Activated T-helper 1 cell treated with anti-CD3 and anti-CD28 coated beads, Interleukin-2, amount 50 U/mL, for 16 hours (primary cell): ENCODE measurements at regions not wholly inside any gene's neighbourhood (a gene's known extent, or its start where the extent isn't known, plus 50 kb on each side); places are given as distances from the start of the nearest gene placed in this dataset.

ENCODE experiments used
- DNase-seq, 2 donors: peaks; one replicate each; pipeline ENCODE4 v3.0.0-alpha.2; 2020; ENCODE audit warnings: low read depth in 1 of 2, low spot score in 1 of 2

DNA sequence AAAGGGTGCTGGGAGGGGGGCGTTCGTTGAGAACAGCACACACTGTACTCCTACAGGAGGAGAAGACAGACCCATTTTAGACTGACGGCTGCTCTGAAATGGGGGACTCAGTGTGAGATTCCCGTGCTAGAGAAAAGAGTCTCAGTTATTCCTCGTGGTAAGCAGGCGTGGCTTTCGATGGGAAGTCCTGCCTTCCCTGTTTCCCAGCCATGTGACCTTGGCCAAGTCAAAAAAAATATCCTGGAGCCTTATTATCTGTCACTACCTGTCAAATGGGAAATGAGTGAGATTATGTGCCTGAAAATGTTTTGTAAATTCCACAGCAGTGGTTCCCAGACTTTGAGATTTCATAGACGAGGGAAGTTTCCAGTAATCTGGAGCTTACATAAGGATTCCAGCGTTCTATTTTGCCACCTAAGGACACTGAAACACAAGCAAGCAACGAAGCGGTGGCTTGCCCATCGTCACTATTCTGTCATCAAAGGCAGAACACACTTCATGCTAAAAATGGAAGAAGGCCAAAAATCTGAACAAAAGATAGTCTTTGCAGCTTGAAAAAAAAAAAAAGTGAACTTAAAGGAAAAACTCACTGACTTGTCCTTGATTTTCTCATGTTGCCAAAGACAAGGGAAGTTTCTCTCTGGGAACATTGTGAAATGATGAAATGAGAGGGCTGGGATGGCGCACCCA is 253.4 kb upstream of the RPL38 start:
- no peak for DNase-seq

DNA sequence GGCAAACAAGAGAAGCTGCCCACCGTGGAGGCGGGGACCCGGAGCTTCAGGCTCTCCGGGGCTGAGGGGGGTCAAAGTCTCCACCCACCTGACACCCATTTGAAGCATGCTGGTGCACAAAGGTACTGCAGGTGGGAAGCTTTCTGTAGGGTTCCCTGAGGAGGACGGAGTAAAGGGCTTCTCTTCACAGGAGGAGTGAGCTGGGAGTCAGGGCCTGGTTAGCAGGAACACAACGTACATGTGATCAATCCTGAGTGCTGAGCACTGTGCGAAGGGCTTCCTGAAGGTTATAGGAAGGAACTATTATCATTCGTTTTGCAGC is 252.9 kb upstream of the RPL38 start:
- DNase-seq: no peak

DNA sequence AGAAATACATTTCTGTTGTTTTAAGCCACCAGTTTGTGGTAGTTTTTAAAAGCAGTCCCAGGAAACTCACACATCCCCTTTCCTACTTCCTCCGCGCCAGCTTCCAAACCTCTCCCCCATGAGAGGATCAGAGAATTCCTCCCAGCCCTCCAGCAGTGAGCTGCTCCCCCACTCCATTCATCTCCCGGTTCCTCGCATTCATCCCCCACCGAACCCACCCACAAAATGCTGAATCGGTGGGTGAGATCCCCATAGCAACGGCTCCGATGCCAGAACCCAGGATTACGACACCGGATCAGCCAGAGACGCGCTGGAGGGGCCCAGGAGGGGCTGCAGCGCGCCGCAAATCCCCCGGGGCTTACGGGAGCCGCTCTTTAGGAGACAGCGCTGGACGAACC is 251.4 kb upstream of the RPL38 start:
- DNase-seq: no peak

DNA sequence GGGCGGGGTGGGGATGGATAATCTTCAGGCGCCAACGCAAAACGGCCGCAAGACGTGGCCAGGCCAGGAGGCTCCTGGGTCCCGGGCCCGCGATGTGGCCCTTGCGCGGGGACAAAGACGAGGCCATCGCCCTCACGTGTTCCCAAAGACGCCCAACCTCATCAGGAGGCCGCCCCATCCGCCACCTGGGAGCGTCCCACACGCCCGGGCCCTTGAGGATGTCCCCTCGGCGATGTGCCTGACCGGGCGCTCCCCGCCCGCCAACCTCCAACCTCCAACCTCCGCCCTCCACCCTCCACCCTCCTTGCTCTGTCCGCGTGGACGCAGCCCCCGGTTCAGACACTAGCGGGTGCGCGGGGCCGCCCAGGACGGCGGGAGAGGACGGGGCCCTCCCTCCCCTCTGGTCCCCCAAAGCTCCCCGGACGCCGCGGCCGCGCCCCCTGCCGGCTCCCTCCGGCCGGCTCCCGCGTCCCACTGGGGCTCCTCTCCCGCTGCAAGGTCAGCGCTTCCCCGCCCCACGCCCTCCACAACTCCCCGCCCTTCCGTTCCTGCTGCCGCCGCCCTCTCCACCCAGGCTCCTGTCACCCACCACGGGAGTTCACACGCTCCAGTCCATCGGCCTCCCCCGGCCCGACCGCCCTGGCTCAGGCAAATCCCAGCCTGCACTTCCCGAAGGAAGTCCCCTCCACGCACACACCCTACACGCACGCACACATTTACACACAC is 250.8 kb upstream of the RPL38 start:
- DNase-seq: peak in 1 of 2 donors; percentile 17

DNA sequence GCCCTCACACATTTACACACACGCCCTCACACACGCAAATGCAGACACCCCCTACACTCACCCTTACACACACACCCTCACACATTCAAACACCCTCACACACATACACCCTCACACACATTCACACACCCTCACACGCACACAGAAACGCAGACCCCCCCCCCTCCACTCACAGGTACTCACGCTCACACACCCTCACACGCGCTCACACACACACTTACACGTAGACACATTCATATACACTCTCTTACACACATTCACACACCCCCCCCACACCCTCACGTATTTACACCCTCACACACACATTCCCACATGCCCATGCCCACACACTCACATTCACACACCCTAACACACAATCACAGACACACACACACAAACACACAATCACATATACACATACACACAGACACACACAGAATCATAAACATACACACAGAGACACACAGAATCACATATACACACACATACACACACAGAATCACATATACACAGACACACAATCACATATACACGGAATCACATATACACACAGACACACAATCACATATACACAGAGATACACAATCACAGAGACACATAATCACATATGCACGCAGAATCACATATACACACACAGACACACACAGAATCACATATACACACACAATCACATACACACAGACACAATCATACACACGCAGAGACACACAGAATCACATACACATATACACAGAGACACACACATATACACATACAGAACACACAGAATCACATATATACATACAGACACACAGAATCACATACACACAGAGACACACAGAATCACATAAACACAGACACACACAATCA is 250.1 kb upstream of the RPL38 start:
- no peak for DNase-seq

DNA sequence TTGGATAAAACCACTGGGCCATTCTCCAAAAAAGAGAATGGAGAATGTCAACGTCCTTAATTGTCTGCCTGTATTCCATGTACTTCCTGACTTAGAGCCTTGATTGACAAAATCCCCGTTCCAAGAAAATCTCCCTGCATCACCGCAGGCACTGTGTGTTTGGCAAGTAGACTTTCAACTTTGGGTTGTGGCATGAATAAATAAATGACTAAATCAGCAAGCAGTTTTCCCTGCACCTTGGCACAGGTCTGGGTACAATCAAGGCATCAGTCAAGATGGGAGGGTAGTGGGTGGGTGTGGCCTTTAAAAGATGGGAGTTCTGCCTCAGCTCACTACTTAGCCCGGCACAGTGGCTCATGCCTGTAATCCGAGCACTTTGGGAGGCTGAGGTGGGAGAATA is 248.5 kb upstream of the RPL38 start:
- no peak for DNase-seq

DNA sequence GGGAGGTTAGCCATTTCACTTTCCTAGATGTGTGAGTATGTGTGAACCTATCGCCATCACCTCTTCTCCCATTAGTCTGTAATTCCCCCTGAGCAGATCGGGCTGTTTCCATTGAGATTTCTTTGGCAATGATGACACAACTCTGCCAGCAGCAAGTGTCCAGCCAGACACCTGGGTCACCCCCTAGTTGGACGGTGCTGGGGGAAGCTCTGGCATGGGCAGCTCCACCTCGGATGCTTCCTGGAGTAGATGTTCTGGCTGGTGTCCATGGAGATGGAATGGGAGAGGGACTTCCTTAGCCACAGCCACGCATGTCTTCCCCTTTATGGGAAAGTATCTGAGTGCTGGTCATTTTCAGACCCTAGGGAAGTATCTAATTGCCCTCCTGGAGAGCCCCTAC is 247.9 kb upstream of the RPL38 start:
- DNase-seq: no peak

DNA sequence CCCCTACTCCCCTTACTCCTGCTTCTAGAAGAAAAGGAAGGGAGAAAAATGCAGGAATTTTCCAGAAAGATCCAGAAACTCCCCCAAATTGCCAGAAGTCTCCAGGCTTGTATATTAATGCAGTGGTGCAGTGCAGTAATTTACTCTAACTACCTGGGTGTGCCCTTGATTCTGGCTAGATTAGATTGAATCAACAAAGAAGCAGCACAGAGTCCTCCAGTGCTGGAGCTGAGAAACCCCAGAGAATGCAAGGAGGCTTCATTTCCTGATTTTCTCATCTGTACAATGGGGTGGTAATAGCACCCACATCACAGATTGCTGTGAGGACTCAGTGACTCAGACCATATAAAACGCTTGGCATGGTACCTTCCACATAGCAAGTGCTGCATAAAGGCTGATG is 247.3 kb upstream of the RPL38 start:
- no peak for DNase-seq

DNA sequence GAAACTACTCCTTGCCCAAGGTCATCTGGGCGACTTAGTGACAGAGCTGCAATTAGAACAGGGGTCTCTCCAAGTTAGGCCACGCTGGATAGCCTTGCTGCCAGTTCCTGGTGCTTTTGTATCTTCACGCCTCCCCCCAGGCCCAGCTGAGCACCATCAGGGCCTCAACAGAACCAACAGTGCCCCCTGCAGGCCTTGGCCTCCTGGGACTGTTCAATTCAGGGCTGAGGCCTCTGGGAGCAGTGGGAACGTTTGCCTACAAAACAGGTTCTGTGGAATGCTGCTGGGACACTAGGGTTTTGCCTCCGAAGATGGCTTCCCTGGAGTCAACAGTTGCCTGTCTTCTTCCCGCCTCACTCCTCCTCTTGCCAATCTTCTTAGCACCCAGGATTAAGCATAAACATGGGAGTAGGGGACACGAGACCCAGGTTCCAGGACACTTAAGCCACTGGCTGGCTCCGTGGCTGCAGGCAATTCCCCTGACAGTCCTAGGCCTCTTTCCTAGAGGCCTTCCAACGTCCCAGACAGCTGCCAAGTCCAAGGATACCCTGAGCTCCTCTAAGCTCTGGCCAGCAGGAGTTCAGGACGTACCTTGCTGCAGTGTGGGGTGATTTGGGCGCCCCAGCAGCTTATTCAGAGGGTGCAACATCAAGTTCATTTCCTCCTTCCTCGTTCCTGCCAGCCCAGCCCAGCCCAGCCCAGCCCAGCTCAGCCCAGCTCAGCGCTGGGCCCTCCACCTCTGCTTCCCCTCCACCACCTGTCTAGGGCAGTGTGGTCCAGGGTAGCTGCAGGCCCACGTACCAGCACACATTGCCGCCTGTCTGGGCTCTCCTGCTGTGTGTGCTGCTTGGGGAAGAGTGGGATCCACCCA is 246.6 kb upstream of the RPL38 start:
- DNase-seq: peak; percentile 14 to 27

DNA sequence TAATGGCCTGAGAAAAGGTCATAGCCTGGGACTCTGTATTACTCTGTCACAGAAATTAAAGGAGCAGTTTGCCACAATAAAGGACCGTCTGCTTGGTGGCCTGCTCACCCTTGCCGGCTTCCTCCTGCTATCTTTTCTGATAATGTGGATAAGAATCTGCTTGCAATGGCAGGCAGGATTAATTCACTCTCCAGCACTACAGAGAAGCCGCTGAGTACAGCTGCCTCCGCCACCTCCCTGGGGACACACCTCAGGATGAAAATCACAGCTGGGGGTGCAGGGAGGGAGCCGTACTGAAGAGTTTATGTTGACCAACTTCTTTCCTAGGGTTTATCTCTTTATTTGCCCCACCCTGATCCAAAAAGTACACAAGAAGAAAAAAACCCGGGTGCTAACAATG is 245.9 kb upstream of the RPL38 start:
- DNase-seq: no peak

DNA sequence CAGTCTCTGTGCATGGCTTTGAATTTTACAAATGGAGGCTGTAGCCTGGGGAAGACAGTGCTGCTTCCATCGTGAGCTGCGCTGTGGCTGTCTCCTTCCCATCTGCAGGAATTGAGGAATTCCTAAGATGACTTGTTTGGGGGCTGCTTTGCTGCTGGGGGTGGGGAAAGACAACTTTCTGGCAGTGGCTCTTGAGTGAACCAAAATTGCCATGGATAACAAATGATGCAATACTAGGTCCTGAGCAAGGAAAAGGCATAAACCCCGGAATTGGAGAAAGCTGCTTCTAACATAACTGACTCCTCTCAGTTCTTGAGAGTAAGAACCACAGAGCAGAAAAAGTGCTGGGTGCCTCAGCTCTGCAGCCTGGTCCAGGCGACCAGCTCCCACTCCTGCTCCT is 245.0 kb upstream of the RPL38 start:
- DNase-seq: no peak

DNA sequence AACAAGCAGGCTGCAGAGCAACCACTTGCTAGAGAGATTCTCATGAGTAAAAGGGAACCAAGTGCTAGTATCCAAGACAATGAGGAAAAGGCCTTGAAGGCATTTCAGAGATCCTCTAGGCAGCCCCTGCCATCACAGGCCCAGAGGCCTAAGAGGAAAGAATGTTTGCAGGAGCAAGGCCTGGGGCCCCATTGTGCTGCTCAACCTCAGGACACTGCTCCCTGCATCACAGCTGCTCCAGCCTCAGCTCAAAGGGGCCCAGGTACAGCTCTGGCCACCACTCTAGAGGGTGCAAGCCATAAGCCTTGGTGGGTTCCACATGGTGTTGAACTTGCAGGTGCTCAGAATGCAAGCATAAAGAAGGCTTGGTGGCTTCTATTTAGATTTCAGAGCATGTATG is 243.0 kb upstream of the RPL38 start:
- DNase-seq: no peak

DNA sequence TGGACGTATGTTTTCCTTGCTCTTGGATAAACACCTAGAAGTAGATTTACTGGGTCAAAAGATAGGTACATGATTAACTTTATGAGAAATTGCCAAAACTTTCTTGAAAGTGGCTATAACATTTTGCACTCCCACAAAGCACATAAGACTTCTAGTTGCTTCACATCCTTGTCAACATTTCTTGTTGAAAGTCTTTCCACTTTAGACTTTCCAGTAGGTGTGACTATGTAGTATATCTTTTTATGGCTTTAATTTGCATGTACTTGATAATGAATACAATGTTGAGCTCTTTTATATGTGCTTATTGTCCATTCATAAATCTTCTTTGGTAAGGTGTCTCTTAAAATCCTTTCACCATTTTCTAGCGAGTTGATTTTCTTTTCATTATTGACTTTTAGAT is 241.2 kb upstream of the RPL38 start:
- no peak for DNase-seq

DNA sequence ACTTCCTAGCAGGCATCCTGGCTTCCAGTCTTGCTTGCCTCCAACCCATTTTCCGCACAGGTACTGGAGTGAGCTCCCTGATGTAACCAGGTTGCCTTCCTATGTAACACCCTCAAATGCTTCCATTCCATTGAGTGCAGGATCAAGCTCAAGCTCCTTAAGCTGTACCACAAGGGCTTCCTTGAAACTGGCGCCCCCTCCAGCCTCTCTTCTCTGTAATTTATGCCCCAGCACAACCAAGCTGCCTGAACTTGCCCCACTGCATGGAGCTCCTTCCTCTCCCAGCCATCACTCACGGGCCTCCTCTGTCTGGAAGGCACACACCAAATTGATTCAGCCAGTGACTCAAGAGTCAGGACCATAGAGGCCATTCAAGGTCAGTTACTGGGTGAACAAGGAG is 234.8 kb upstream of the RPL38 start:
- no peak for DNase-seq

DNA sequence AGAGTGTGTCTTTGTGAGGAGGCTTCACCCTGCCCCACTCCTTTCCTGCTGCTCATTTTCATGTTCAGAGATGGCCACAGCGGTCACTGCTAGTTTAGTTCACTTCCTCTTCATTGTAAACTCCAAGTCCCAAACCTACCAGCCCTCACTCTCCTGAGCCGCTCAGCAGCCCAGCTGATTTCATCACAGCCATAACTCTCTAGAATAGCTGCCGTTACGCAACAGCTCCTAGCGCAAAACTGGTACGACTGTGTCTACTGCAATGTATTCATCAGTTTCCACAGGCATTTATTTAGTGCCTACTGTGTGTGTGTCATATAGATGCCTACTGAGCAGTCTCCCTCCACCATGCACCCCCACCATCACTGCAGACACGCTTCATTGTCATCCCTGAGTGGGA is 233.5 kb upstream of the RPL38 start:
- no peak for DNase-seq

DNA sequence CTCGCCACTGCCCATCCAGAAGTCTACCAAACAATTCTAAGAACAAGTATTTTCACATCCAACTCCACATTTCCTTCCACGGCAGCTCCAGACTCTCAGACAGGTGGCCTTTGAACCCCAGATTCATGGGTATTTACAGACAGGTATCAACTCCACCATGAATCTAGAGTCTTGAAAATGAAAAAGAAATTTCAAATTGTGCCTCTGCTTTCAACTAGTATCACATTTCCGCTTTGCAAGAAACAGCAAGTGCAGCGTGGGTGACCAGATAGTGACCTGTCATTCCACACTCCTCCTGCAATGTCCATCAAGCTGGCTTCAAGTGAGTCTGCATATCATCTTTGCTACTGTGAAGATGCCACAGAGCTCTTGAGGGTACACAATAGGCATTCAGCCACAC is 232.4 kb upstream of the RPL38 start:
- no peak for DNase-seq

DNA sequence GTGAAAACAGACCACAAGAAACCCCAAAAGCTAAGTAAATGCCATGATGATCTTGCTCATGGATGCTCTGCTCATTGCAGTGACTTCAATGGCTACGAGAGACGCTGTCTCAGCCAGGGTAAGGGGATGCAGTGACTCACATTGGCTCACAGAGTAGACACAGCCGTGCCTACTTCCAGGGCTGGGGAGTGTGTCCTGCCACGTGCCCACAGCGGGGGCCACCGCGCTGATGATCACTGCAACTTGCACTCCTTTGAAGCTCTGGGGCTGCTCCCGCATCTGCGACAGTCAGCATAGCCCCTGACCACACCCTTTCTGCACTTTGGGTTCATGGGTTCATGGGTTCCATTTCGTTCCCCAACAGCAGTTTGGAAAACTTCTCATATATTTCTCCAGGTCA is 231.4 kb upstream of the RPL38 start:
- DNase-seq: no peak

DNA sequence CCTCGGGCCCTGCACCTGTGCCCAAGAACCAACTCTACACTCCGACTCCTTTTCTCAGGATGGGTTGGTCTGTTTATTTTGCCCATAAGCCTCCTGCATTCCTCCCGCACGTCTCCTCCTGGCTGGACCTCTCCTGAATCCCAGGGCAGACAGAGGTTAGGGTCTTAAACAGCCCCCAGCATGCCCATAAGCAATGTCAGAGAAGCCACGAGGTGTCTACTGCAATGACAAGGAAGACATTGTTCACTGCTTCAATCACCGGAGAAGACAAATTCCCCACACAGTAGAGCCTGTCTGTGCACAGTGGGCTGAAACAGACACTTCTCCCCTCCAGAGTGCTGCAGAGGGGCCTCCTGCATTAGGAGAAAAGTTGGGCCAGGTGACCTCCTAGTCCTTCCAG is 230.6 kb upstream of the RPL38 start:
- no peak for DNase-seq

DNA sequence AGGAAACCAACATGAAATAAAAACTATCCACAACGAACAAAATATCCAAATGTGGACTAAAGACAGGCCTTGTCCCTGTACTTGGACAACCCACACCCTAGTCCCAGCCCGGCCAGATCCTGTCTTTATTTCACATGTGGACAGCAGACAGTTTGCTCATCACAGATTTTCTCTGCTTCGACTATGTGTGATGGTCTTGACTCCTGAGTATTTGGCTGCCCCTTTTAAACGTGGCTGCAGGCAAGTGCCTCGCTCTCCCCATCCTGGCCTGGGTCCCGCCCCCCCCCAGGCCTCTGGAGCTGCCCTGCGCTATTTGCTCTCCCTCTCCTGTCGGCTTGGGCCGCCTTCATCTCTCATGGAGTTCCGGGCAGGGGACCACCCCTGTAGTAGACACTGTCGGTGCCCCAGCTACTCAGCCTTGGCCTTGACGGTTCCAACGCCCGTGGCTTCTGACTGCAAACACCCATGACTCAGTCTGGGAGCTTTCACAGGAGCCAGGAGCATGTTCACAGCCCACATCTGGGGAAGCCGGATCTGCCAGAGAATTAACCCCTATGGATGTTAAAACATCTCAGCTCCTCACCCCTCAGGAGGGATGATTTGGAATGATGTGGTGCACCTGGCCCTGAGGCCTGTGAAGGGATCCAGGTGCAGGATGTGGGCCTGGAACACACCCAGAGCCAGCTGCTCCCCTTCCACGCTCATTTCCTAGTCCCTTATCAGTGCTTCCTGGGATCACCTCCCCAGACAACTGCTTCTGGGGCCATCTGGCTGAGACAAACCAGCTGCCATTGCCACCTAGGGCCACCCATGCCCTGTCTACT is 229.7 kb upstream of the RPL38 start:
- no peak for DNase-seq

DNA sequence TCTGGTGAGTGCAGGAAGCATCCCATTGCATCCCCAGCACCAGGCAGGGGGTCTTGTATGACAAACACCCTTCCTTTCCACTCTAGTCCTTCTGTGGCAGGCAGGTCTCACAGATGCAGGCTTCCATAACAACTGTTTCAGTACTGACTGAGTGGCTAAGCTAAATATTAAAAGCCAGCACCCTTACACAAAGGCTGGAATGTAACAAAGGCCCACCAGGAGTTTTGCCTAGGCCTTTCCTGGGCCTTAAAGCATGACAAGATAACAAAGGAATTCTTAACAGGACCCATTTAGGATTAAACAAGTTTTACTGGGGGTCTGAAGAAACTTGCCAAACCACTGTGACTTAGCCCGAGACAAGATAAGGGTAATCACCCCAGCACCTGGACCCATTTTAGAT is 228.9 kb upstream of the RPL38 start:
- DNase-seq: no peak

DNA sequence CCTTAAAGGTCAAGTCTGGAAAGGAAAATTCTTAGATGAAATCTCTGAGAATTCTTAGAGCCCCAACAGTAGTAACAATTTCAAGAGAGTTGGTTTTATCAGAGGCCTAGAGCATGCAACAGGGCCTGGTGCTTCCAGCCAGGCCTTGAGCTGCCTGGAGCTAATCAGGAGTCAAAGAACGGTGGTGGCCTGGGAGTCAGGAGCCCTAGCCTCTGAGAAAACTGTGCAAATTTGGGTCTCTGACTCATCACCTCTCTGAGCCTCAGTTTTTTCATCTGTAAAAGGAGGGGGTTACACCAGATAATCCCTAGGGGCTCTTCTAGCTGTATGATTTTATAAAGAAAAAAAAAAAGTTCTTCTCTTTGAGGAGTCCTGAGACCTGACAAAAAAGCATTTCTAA is 227.3 kb upstream of the RPL38 start:
- no peak for DNase-seq
